SK-N-MC (cell line): ENCODE measurements at regions not wholly inside any gene's neighbourhood (a gene's known extent, or its start where the extent isn't known, plus 50 kb on each side); places are given as distances from the start of the nearest gene placed in this dataset.

ENCODE experiments used
- EZH2 ChIP-seq: fragments of 200-600 bp; sonication (generic); IDR thresholded peaks from one replicate; pipeline ENCODE4 v1.6.1; 2017; ENCODE audit warnings: antibody characterized with exemption
- POLR2AphosphoS5 ChIP-seq: IDR thresholded peaks from 2 replicates; pipeline ENCODE4 v1.6.1; 2012; ENCODE audit warnings: mild to moderate bottlenecking, low read depth, low read length, borderline replicate concordance

GRCh38 chr4:173777921-173778320 lies 247.9 kb upstream of the HAND2 start:
- TF ChIP-seq POLR2AphosphoS5: no peak
- no peak for TF ChIP-seq EZH2
